Kidney (tissue), 13 donors: ENCODE measurements at regions not wholly inside any gene's neighbourhood (a gene's known extent, or its start where the extent isn't known, plus 50 kb on each side); places are given as distances from the start of the nearest gene placed in this dataset.

Experiments used
- DNase-seq, 5 donors: peaks; one replicate each; pipeline ENCODE4 v3.0.0-alpha.2; 2013 to 2020
- FAIRE-seq: peaks from 2 replicates; lab custom pipeline; 2012; peaks lifted over from hg19 to GRCh38; lab: Jason Lieb, UNC
- H3K27ac ChIP-seq, 2 donors: one replicate each; pipeline ENCODE4 v1.7.0; 2013; ENCODE audit warnings: low read depth in 2 of 2, low read length in 2 of 2, inconsistent platforms in 1 of 2
- H3K27me3 ChIP-seq: one replicate; pipeline ENCODE4 v1.7.1; 2013; ENCODE audit warnings: low read length, inconsistent platforms; ENCODE audit not compliant: control insufficient read depth, insufficient read depth
- H3K36me3 ChIP-seq, 3 donors: one replicate each; pipeline versions ENCODE4 v1.7.0 to v1.7.1; 2013; ENCODE audit warnings: low read length in 3 of 3, control low read depth in 1 of 3, inconsistent platforms in 1 of 3; ENCODE audit not compliant: insufficient read depth in 3 of 3, control insufficient read depth in 2 of 3
- H3K4me1 ChIP-seq, 3 donors: one replicate each; pipeline versions ENCODE4 v1.7.0 to v1.7.1; 2013; ENCODE audit warnings: low read length in 3 of 3, inconsistent platforms in 1 of 3, low read depth in 1 of 3; ENCODE audit not compliant: control insufficient read depth in 2 of 3, insufficient read depth in 2 of 3
- H3K4me3 ChIP-seq, 3 donors: one replicate each; pipeline versions ENCODE4 v1.7.0 to v1.8.1; 2013; ENCODE audit warnings: low read length in 3 of 3, control low read depth in 1 of 3, inconsistent platforms in 1 of 3
- H3K9ac ChIP-seq, 3 donors: one replicate each; pipeline versions ENCODE4 v1.7.0 to v1.7.1; 2013; ENCODE audit warnings: low read length in 3 of 3, control low read depth in 1 of 3, inconsistent platforms in 1 of 3
- H3K9me3 ChIP-seq, 3 donors: one replicate each; pipeline versions ENCODE4 v1.7.0 to v1.7.1; 2013; ENCODE audit warnings: low read length in 3 of 3, control low read depth in 1 of 3, inconsistent platforms in 1 of 3; ENCODE audit not compliant: control insufficient read depth in 2 of 3, insufficient read depth in 1 of 3
- intact Hi-C: fragments of 100-400 bp; cut with DNase I; formaldehyde crosslinking; loops from one replicate; pipeline ENCODE4 v1.11.1; 2022
- TF ChIP-seq, protein P1 (sequence below): IDR thresholded peaks from 3 replicates; pipeline ENCODE4 v1.5.1; 2012; ENCODE audit warnings: mild to moderate bottlenecking, moderate library complexity, borderline replicate concordance; ENCODE audit not compliant: insufficient read depth; ENCODE audit errors: extremely low read depth
- donor health status: control.
- donor health status: control.
- donor health status: control.
- donor health status: control.
- donor health status: control.
- donor health status: DM: yes; HTN: yes; CAD: no.
- donor health status: Normal renal cell carcinoma (clear cell type).

GRCh38 chr9:108339251-108339650 is 516.5 kb downstream of the ACTL7B start:
- no peaks in the 10 kb centered on the region for H3K27me3 ChIP-seq
- DNase-seq (no peak), FAIRE-seq (no peak)
- H3K9ac ChIP-seq = no peak overlapping the region
- H3K4me3 ChIP-seq = no peak overlapping the region
- TF ChIP-seq, protein P1, sequence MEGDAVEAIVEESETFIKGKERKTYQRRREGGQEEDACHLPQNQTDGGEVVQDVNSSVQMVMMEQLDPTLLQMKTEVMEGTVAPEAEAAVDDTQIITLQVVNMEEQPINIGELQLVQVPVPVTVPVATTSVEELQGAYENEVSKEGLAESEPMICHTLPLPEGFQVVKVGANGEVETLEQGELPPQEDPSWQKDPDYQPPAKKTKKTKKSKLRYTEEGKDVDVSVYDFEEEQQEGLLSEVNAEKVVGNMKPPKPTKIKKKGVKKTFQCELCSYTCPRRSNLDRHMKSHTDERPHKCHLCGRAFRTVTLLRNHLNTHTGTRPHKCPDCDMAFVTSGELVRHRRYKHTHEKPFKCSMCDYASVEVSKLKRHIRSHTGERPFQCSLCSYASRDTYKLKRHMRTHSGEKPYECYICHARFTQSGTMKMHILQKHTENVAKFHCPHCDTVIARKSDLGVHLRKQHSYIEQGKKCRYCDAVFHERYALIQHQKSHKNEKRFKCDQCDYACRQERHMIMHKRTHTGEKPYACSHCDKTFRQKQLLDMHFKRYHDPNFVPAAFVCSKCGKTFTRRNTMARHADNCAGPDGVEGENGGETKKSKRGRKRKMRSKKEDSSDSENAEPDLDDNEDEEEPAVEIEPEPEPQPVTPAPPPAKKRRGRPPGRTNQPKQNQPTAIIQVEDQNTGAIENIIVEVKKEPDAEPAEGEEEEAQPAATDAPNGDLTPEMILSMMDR = no peak
- H3K9me3 ChIP-seq = no peaks in the 10 kb centered on the region
- H3K4me1 ChIP-seq = no peaks in the 10 kb centered on the region
- no peaks in the 10 kb centered on the region for H3K36me3 ChIP-seq
- intact Hi-C loops = no loop called here
- no peak overlapping the region for H3K27ac ChIP-seq

DNA sequence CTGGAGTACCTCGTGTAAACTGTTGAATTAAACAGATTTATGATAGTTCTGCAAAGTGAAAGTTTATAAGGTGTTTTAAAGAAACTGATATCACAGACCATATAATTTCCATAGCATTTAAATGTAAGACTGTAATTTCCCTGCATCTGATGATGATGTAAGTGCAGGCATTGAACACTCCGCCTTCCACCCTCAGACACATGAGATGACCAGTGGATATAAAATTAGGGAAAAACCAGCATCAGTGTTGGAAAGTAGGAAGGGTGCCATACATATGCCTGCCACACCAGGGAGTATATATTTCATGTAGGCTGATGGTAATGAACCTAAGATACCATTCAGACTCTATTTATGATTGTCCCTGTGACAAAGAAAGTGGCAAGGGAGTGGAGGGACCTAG is 519.2 kb downstream of the ACTL7B start:
- TF ChIP-seq, protein P1 = no peak

GRCh38 chr9:108333530-108333983 is 522.2 kb downstream of the ACTL7B start:
- intact Hi-C loops = no loop called here
- H3K4me1 ChIP-seq = no peaks in the 10 kb centered on the region
- no peak for DNase-seq

More for the DNA sequence above, 519.2 kb downstream of the ACTL7B start:
- FAIRE-seq (no peak), DNase-seq (no peak)
- Histone ChIP-seq H3K27me3 (no peaks in the 10 kb centered on the region), H3K9ac (no peak overlapping the region), H3K36me3 (no peaks in the 10 kb centered on the region), H3K27ac (no peak overlapping the region), H3K4me1 (no peaks in the 10 kb centered on the region), H3K9me3 (no peaks in the 10 kb centered on the region), H3K4me3 (no peak overlapping the region)
- intact Hi-C loops = no loop called here

More at GRCh38 chr9:108333530-108333983, 522.2 kb downstream of the ACTL7B start:
- H3K4me3 ChIP-seq = no peak overlapping the region
- H3K27ac ChIP-seq = no peak overlapping the region
- no peaks in the 10 kb centered on the region for H3K36me3 ChIP-seq
- no peaks in the 10 kb centered on the region for H3K27me3 ChIP-seq
- H3K9ac ChIP-seq = no peak overlapping the region
- FAIRE-seq = no peak
- H3K9me3 ChIP-seq = peaks cover 0 to under 1% (median 0%) of the 10 kb centered on the region in 3 donors
- TF ChIP-seq, protein P1 = no peak
